OCI-LY7 (cell line): ENCODE measurements at regions not wholly inside any gene's neighbourhood (a gene's known extent, or its start where the extent isn't known, plus 50 kb on each side); places are given as distances from the start of the nearest gene placed in this dataset.

Experiments used
- BruUV-seq: library from RNA; stranded (reverse); fragments of 400-500 nt; replicated peaks from 2 replicates; lab custom pipeline; 2021; lab: Mats Ljungman, UMichigan
- CTCF ChIA-PET: fragments of 300-600 bp; sonication (Branson Sonifier 250); formaldehyde crosslinking; loops from one replicate; lab custom pipeline; 2022; ENCODE audit warnings: antibody characterized with exemption; ENCODE audit not compliant: unreplicated experiment; lab: Charles Lee
- POLR2A ChIA-PET: fragments of 300-600 bp; sonication (Branson Sonifier 250); formaldehyde crosslinking; loops from one replicate; lab custom pipeline; 2022; ENCODE audit warnings: antibody characterized with exemption; lab: Charles Lee
- DNase-seq: peaks from one replicate; pipeline ENCODE4 v3.0.0-alpha.2; 2015; ENCODE audit warnings: low spot score
- H2AFZ ChIP-seq: fragments of 200-600 bp; sonication (generic), shearing (Covaris generic); 2 replicates; pipeline ENCODE4 v1.6.1; 2014; ENCODE audit warnings: mild to moderate bottlenecking, antibody characterized with exemption, low read length, moderate library complexity
- H3K27ac ChIP-seq: fragments of 200-600 bp; sonication (generic); 2 replicates; pipeline ENCODE4 v1.5.1; 2014; ENCODE audit warnings: mixed run types, low read depth, mild to moderate bottlenecking, moderate library complexity, low read length, inconsistent platforms; ENCODE audit not compliant: poor library complexity, severe bottlenecking
- H3K36me3 ChIP-seq: fragments of 200-600 bp; sonication (generic); 2 replicates; pipeline ENCODE4 v1.6.1; 2014; ENCODE audit warnings: mild to moderate bottlenecking, antibody characterized with exemption, low read length, moderate library complexity, mixed read lengths; ENCODE audit not compliant: insufficient read depth
- H3K4me1 ChIP-seq: fragments of 200-600 bp; sonication (generic); 2 replicates; pipeline ENCODE4 v1.5.1; 2014; ENCODE audit warnings: mild to moderate bottlenecking, low read length; ENCODE audit not compliant: insufficient read depth, poor library complexity, severe bottlenecking
- H3K4me2 ChIP-seq: fragments of 200-600 bp; sonication (generic); 2 replicates; pipeline ENCODE4 v1.6.1; 2014; ENCODE audit warnings: mild to moderate bottlenecking, low read length
- H3K4me3 ChIP-seq: fragments of 200-600 bp; sonication (generic); 2 replicates; pipeline ENCODE4 v1.5.1; 2014; ENCODE audit warnings: mild to moderate bottlenecking, low read depth, low read length; ENCODE audit not compliant: poor library complexity, severe bottlenecking
- H3K79me2 ChIP-seq: fragments of 200-600 bp; sonication (generic); 2 replicates; pipeline ENCODE4 v1.6.1; 2016; ENCODE audit warnings: low read depth, mild to moderate bottlenecking, low read length, moderate library complexity, mixed read lengths; ENCODE audit not compliant: insufficient read depth
- H3K9me2 ChIP-seq: fragments of 200-600 bp; sonication (generic); 2 replicates; pipeline ENCODE4 v1.6.1; 2016; ENCODE audit warnings: mild to moderate bottlenecking, low read length, mixed read lengths; ENCODE audit not compliant: insufficient read depth
- H3K9me3 ChIP-seq: fragments of 200-600 bp; sonication (generic); 2 replicates; pipeline ENCODE4 v1.6.1; 2014; ENCODE audit warnings: mild to moderate bottlenecking, mixed run types, low read length, mixed read lengths
- H4K20me1 ChIP-seq: fragments of 200-600 bp; sonication (generic); 2 replicates; pipeline ENCODE4 v1.6.1; 2014; ENCODE audit warnings: mild to moderate bottlenecking, antibody characterized with exemption, low read length, moderate library complexity, mixed read lengths; ENCODE audit not compliant: insufficient read depth
- CTCF ChIP-seq: fragments of 200-600 bp; sonication (generic); conservative IDR thresholded peaks from 2 replicates; pipeline ENCODE4 v1.5.1; 2014; ENCODE audit warnings: mild to moderate bottlenecking, antibody characterized with exemption, low read length, moderate library complexity, mixed read lengths
- EZH2phosphoT487 ChIP-seq: fragments of 200-600 bp; sonication (generic); IDR thresholded peaks from 2 replicates; pipeline ENCODE4 v1.6.1; 2018; ENCODE audit warnings: low read depth, borderline replicate concordance, mild to moderate bottlenecking, mixed run types, antibody characterized with exemption, low read length, moderate library complexity, mixed read lengths
- intact Hi-C: fragments of 100-400 bp; cut with micrococcal nuclease; formaldehyde crosslinking; loops from one replicate; pipeline ENCODE4 v1.10.0; 2022; ENCODE audit not compliant: unreplicated experiment

DNA sequence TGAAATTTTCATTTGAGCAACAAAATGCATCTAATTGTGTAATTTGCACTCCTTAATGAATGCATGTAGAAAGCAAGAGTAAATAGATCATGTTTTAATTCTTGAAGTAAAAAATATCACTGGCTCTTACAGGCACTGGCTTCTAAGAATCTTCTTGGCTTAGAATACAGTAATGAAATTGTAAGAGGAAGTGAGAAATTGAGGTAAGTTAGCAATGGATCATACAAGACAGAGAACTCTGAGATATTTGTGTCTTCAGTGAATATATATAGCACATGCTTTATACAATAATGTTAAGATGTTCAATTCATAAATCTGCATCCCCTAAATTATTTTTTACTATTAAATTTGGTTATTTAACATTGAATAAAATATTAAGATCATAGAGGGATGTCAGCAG, 465.0 kb downstream of the CNTN3 start:
- no peaks in the 10 kb centered on the region for H3K9me3 ChIP-seq
- no peaks in the 10 kb centered on the region for H3K36me3 ChIP-seq
- TF ChIP-seq EZH2phosphoT487 (no peak), CTCF (no peak)
- no peak for DNase-seq
- intact Hi-C loops: no loop called here
- no peak overlapping the region for H2AFZ ChIP-seq
- H3K9me2 ChIP-seq: no peaks in the 10 kb centered on the region
- ChIA-PET POLR2A (no interaction called here), CTCF (no interaction called here)
- H4K20me1 ChIP-seq: no peaks in the 10 kb centered on the region
- no TSS peak for BruUV-seq
- no peak overlapping the region for H3K27ac ChIP-seq
- no peak overlapping the region for H3K4me2 ChIP-seq
- no peaks in the 10 kb centered on the region for H3K79me2 ChIP-seq
- no peaks in the 10 kb centered on the region for H3K4me1 ChIP-seq
- no peak overlapping the region for H3K4me3 ChIP-seq

DNA sequence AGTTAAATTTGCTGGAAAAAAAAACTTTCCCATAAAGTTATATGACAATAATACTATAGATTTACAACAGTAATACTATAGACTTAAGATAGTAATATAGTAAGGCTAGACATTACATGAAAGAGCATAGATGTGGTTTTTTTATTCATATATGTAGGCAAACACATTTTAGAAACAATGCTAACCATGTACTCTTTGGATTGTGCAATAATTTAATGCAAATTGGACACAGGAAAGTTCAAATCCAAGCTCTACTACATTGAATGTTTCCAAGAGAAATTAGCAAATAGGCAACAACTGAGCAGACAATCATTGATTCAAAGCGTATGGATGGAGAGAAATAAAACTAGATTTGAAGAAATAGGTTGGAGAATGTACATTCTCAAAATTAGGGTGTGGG, 469.2 kb downstream of the CNTN3 start:
- no peak overlapping the region for H2AFZ ChIP-seq
- no peaks in the 10 kb centered on the region for H3K4me1 ChIP-seq
- H3K9me3 ChIP-seq: no peaks in the 10 kb centered on the region
- BruUV-seq: no TSS peak
- H3K79me2 ChIP-seq: no peaks in the 10 kb centered on the region
- ChIA-PET CTCF (no interaction called here), POLR2A (no interaction called here)
- H3K9me2 ChIP-seq: no peaks in the 10 kb centered on the region
- TF ChIP-seq CTCF (no peak), EZH2phosphoT487 (no peak)
- H3K4me2 ChIP-seq: no peak overlapping the region
- intact Hi-C loops: no loop called here
- H3K36me3 ChIP-seq: no peaks in the 10 kb centered on the region
- no peak overlapping the region for H3K4me3 ChIP-seq
- no peak for DNase-seq
- H3K27ac ChIP-seq: no peak overlapping the region
- no peaks in the 10 kb centered on the region for H4K20me1 ChIP-seq

DNA sequence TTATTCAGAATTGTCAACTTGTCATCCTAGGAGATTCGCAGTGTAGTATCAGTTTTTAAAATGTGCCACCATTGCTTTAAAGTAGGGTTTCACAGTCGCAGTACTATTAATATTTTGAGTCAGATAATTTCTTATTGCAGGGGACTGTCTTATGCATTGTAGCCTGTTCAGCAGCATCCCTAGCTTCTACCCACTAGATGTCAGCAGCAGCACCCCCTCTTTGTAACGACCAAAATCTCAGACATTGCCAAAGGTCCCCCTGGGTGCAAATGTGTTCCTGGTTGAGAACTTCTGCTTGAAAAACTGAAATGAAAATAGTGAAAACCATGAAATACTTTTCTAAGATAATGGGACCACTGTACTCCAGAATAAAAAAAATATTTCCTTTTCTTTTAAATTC, 474.8 kb downstream of the CNTN3 start:
- Histone ChIP-seq H3K27ac (no peak overlapping the region), H3K9me3 (no peaks in the 10 kb centered on the region), H3K4me1 (no peaks in the 10 kb centered on the region), H3K4me2 (no peak overlapping the region), H2AFZ (no peak overlapping the region), H3K4me3 (no peak overlapping the region), H3K36me3 (no peaks in the 10 kb centered on the region), H3K79me2 (no peaks in the 10 kb centered on the region), H3K9me2 (no peaks in the 10 kb centered on the region), H4K20me1 (no peaks in the 10 kb centered on the region)
- BruUV-seq: no TSS peak
- no peak for DNase-seq
- intact Hi-C loops: no loop called here
- TF ChIP-seq EZH2phosphoT487: no peak
- TF ChIP-seq CTCF: 0 out of 2 replicates have a peak, but pooled peaks have one; percentile 32
- ChIA-PET POLR2A (no interaction called here), CTCF (no interaction called here)
